Duodenal mucosa (tissue), 2 donors: ENCODE measurements at regions not wholly inside any gene's neighbourhood (a gene's known extent, or its start where the extent isn't known, plus 50 kb on each side); places are given as distances from the start of the nearest gene placed in this dataset.

ENCODE experiments used
- H3K27ac ChIP-seq: one replicate; pipeline ENCODE4 v1.7.0; 2013; ENCODE audit warnings: low read depth, low read length
- H3K27me3 ChIP-seq, 2 donors: one replicate each; pipeline ENCODE4 v1.7.0; 2013; ENCODE audit warnings: low read length in 2 of 2, control low read depth in 1 of 2; ENCODE audit not compliant: insufficient read depth in 2 of 2, control insufficient read depth in 1 of 2
- H3K36me3 ChIP-seq, 2 donors: one replicate each; pipeline ENCODE4 v1.7.0; 2013; ENCODE audit warnings: low read length in 2 of 2, control low read depth in 1 of 2; ENCODE audit not compliant: insufficient read depth in 2 of 2, control insufficient read depth in 1 of 2
- H3K4me1 ChIP-seq, 2 donors: one replicate each; pipeline ENCODE4 v1.7.0; 2013; ENCODE audit warnings: low read length in 2 of 2, control low read depth in 1 of 2; ENCODE audit not compliant: insufficient read depth in 2 of 2, control insufficient read depth in 1 of 2
- H3K4me3 ChIP-seq, 2 donors: one replicate each; pipeline ENCODE4 v1.7.0; 2013; ENCODE audit warnings: low read length in 2 of 2, low read depth in 1 of 2
- H3K9ac ChIP-seq, 2 donors: one replicate each; pipeline ENCODE4 v1.7.0; 2013; ENCODE audit warnings: low read length in 2 of 2, low read depth in 1 of 2
- H3K9me3 ChIP-seq, 2 donors: one replicate each; pipeline ENCODE4 v1.7.0; 2013; ENCODE audit warnings: low read length in 2 of 2, control low read depth in 1 of 2; ENCODE audit not compliant: control insufficient read depth in 1 of 2

DNA sequence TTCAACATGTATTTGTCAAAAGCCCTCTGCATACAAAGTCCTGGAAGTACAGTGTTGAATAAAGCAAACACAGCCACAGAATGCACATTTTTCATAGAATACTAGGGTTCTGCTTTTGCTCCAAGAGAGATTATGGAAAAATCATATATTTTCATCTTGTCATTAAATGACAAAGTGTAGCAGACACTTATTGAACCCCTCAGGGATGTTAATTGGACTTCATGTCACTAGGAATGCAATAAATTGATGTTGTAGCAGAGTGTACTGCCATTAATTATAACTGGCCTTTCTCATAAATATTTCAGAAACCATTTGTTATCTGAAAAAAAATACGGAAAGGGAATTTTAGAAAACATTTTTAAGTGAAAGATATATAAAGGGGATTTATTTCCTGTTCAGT is 64.5 kb upstream of the TAC1 start:
- Histone ChIP-seq H3K27ac (no peak overlapping the region), H3K9ac (no peak overlapping the region), H3K36me3 (no peaks in the 10 kb centered on the region), H3K4me3 (no peak overlapping the region), H3K4me1 (no peaks in the 10 kb centered on the region), H3K27me3 (peaks cover 0 to 12% of the 10 kb centered on the region in 2 donors), H3K9me3 (no peaks in the 10 kb centered on the region)

GRCh38 chr7:97671571-97671970 is 60.3 kb upstream of the TAC1 start:
- H3K9ac ChIP-seq: no peak overlapping the region
- no peak overlapping the region for H3K27ac ChIP-seq
- no peaks in the 10 kb centered on the region for H3K4me1 ChIP-seq
- H3K36me3 ChIP-seq: no peaks in the 10 kb centered on the region
- H3K9me3 ChIP-seq: no peaks in the 10 kb centered on the region
- peaks cover 0 to 12% of the 10 kb centered on the region in 2 donors for H3K27me3 ChIP-seq
- no peak overlapping the region for H3K4me3 ChIP-seq

DNA sequence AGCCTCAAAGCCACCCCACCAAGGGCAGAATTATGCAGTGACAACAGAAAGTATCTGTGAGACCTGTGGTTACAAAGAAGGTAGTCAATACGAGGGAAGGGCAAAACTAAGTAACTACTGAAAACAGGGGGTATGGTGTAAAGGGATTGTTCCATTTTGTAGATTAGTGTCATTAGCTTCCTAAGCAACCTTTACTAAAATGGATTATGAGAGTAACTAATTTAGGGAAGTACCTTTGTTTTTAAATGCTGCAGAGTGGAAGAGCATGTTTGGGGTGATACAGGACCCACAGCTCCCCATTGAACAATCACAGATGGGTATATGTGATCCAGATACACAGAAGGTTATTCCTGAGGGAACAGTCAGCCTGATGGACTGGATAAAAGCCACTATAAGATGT is 51.3 kb upstream of the TAC1 start:
- Histone ChIP-seq H3K4me1 (no peaks in the 10 kb centered on the region), H3K27me3 (no peaks in the 10 kb centered on the region), H3K9ac (no peak overlapping the region), H3K4me3 (no peak overlapping the region), H3K36me3 (no peaks in the 10 kb centered on the region), H3K27ac (no peak overlapping the region), H3K9me3 (no peaks in the 10 kb centered on the region)
